ENCODE measurements at regions not wholly inside any gene's neighbourhood (a gene's known extent, or its start where the extent isn't known, plus 50 kb on each side); places are given as distances from the start of the nearest gene placed in this dataset.
A peak's percentile ranks its signal among the peaks of the same experiment; 100 is the strongest.

GRCh38 chr2:37868866-37869265 lies 56.2 kb upstream of the RMDN2 start:
- DNase-seq, result peak; percentile 27 to 52

DNA sequence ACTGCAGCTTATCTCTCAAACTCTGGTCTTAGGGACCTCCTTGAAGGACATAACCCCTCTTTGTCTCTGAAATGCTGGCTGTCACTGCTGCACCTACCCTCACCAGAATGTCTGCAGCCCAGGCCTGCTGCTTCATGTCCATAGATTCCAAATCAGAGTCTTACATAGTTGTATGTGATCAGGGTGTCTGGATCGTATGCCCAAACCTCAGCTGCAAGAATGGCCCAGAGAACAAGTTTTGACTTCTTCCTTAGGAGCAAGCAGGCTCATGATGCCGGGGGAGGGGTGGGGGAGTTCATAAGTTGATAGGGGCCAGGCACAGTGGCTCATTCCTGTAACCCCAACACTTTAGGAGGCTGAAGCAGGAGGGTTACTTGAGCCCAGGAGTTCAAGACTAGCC lies 55.8 kb upstream of the RMDN2 start:
- DNase-seq, result no peak

GRCh38 chr2:37869771-37870170 lies 55.3 kb upstream of the RMDN2 start:
- DNase-seq, result peak in 1 of 2 donors; percentile 9

GRCh38 chr2:37870829-37871228 lies 54.3 kb upstream of the RMDN2 start:
- no peak for DNase-seq

- DNase-seq, result peak; percentile 81 to 85
Observed at GRCh38 chr2:37871456-37872191, 53.5 kb upstream of the RMDN2 start.

DNA sequence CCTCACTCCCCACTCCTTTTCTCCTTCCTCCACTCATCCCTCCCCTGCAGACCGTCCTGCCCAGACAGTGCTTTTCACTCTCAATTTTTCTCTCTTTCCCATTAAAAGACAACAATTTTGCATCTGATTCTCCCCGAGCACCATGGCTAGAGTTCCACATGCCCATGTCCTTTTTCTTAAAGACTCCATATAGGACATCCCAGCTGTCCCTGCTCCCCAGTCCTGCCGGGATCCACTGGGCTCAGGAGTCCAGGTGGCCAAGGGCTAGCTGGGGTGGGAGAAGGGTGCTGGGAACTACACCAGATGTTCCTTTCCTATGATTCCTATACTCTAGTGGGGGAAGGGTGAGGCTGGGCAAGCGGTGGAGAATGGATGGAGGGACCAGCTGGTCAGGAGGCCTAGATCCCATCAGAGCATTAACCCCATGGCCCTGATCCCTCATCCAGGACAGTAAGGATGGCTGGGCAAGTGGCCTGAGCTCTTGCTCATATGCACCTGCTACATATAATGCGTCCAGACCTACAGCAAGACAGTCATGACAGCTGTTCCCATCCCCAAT lies 52.8 kb upstream of the RMDN2 start:
- DNase-seq, result no peak

DNA sequence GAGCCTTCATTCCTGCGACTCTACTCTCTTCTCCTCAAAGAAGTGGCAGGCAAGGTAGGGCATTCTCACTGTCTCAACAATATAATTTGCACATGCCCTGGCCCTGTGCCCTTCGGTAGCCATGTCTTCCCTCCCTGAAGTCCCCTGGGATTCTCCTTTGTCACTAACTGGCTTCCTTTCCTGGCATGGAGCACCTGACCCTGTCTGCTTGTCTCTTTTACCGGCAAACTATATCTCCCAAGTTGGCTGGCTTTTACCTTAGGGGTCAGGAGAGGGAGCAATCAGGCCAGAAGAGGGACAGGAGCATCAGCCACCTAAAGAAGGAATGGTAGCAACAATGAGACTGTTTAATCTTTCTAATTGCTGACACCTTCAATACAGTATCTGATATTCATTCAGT lies 51.9 kb upstream of the RMDN2 start:
- no peak for DNase-seq

DNA sequence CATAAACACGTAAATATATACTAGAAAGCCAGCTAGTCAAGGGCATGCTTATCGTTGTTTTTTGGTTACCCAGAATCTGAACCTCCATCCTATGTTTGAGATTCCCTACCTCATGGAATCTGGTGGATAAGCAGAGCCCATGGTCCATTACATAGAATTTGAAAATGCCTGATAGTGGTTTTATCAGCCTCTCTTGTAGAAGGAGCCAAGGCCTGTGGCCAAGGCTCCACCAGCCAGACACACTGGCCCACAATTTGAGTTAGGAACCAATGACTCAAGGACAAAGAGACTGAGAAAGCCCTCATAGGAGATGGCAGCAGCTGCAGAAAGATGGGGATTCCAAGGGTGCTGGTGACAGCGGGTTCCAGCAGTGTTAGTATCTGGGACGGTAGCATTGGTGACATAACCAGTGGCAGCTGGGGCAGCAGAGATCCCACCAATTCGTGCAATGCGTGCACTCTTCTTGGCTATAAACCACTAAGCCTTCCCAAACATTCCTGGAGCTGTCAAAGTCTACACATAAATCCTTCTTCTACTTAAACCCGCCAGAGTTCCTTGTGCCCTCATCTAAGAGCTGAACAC lies 51.2 kb upstream of the RMDN2 start:
- no peak for DNase-seq

DNA sequence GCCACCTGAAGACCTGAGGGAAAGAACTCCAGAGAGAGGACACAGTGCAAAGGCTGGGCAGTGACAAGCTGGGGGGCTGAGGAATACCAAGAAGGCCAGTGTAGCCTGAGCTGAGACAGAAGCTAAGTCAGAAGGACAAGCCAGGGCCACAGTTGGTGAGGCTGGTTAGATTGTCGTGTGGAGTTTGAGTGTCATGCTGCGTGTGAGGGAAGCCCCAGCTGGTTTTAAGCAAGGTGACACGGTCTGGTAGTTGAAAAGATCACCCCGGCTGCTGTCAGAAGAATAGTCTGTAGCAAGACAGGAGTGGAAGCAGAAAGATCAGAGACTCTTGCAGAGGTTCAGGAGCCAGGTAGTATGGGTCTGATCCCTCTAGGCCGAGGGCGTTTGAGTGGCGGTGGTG lies 50.6 kb upstream of the RMDN2 start:
- no peak for DNase-seq

Measured in inflammatory macrophage (primary cell).